Mucosa of descending colon (tissue), 3 donors: ENCODE measurements at regions not wholly inside any gene's neighbourhood (a gene's known extent, or its start where the extent isn't known, plus 50 kb on each side); places are given as distances from the start of the nearest gene placed in this dataset.

Source experiments
- ATAC-seq: fragments of 200-7000 bp; cut with Tn5 transposase; one replicate; pipeline ENCODE4 v1.9.1; 2020; ENCODE audit warnings: mild to moderate bottlenecking, moderate library complexity
- DNase-seq, 3 donors: peaks; one replicate each; pipeline ENCODE4 v3.0.0-alpha.2; 2020
- H3K36me3 ChIP-seq: fragments of 200-600 bp; one replicate; pipeline ENCODE4 v1.8.0; 2021; ENCODE audit warnings: low read depth, mild to moderate bottlenecking
- H3K4me1 ChIP-seq: fragments of 200-600 bp; one replicate; pipeline ENCODE4 v1.8.0; 2021; ENCODE audit warnings: low read depth, mild to moderate bottlenecking
- H3K4me3 ChIP-seq: fragments of 200-600 bp; one replicate; pipeline ENCODE4 v1.8.0; 2021; ENCODE audit warnings: mild to moderate bottlenecking
- H3K9me3 ChIP-seq: fragments of 200-600 bp; one replicate; pipeline ENCODE4 v1.8.0; 2021; ENCODE audit warnings: mild to moderate bottlenecking
- intact Hi-C, 2 donors: fragments of 100-400 bp; cut with DNase I in 1 of 2; cut with micrococcal nuclease in 1 of 2; formaldehyde crosslinking; loops; one replicate each; pipeline versions ENCODE4 v1.11.0 to v1.11.1; 2022; cut with DNase I, micrococcal nuclease
- TF ChIP-seq, protein P1 (sequence below): fragments of 200-600 bp; IDR thresholded peaks from one replicate; pipeline ENCODE4 v1.8.0; 2022; ENCODE audit warnings: antibody characterized with exemption, mild to moderate bottlenecking
- donor health status: DM: no; HTN: no; CAD: no; lungs with moderate emphysema.
- donor health status: DM: no; HTN: no; CAD: no.
- donor health status: DM: no; HTN: yes; CAD: no.

DNA sequence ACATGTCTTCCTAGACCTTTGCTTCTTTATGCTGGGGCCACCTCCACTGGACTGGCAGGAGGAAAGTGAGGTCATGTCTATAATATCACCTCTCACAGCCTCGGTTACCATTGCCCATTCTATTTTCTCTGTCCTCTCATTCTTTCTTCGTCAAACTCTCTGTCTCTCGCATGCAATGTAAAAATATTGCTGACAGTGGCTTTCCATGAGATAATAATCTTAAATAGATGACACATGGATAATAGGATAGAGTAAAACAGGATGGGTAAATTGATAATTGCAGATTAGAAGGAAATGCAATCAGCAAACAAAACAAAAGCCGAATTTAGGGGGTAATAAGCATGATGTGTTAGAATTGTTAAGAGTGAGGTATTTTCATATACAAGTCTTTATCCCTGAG is 215.7 kb upstream of the PARD3B start:
- TF ChIP-seq, protein P1, sequence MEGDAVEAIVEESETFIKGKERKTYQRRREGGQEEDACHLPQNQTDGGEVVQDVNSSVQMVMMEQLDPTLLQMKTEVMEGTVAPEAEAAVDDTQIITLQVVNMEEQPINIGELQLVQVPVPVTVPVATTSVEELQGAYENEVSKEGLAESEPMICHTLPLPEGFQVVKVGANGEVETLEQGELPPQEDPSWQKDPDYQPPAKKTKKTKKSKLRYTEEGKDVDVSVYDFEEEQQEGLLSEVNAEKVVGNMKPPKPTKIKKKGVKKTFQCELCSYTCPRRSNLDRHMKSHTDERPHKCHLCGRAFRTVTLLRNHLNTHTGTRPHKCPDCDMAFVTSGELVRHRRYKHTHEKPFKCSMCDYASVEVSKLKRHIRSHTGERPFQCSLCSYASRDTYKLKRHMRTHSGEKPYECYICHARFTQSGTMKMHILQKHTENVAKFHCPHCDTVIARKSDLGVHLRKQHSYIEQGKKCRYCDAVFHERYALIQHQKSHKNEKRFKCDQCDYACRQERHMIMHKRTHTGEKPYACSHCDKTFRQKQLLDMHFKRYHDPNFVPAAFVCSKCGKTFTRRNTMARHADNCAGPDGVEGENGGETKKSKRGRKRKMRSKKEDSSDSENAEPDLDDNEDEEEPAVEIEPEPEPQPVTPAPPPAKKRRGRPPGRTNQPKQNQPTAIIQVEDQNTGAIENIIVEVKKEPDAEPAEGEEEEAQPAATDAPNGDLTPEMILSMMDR: no peak

DNA sequence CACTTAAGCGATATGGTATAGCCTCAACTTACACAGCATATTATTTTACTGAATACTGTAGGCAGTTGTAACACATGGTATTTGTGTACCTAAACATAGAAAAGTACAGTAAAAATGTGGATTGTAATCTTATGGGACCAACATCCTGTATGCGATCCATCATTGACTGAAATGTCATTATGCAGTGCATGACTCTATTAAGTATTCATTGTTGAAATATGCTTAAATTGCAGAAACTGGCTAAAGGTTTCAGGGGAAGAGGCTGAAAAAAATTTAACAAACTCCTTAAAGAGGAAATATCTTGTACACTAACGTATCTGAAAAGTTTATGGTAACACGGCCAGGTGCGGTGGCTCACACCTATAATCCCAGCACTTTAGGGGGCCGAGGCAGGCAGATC is 214.1 kb upstream of the PARD3B start:
- intact Hi-C loops: no loop called here
- H3K4me1 ChIP-seq: no peaks in the 10 kb centered on the region
- TF ChIP-seq, protein P1: no peak
- H3K4me3 ChIP-seq: no peak overlapping the region
- no peak for ATAC-seq
- H3K9me3 ChIP-seq: no peaks in the 10 kb centered on the region
- no peak for DNase-seq
- no peaks in the 10 kb centered on the region for H3K36me3 ChIP-seq

More for the DNA sequence above, 215.7 kb upstream of the PARD3B start:
- Histone ChIP-seq H3K4me1 (no peaks in the 10 kb centered on the region), H3K36me3 (no peaks in the 10 kb centered on the region), H3K4me3 (no peak overlapping the region), H3K9me3 (no peaks in the 10 kb centered on the region)
- ATAC-seq (no peak), DNase-seq (no peak)
- intact Hi-C loops: loop anchor here (5.0 to 10.0 kb wide), 4 partner anchors 298 to 1348 kb away; no protein-coding TSS in a partner anchor

DNA sequence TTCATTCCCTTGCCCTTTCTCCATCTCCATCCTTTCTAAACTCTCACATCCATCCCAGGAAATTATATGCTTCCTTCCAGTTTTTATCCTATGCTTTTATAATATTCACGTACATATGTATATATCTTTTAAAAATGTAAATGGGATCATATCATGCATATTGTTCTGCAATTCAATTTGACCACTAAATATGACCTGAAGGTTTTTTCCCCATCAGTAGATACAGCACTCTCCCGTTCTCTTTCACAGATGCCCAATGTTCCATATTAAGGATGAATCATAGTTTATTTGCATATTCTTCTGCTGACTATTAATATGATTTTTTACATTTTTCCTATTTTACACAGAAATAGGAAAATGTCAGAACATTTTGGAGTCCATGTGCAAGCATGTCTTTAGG is 213.3 kb upstream of the PARD3B start:
- DNase-seq (no peak), ATAC-seq (no peak)
- H3K4me3 ChIP-seq: no peak overlapping the region
- H3K9me3 ChIP-seq: no peaks in the 10 kb centered on the region
- H3K4me1 ChIP-seq: no peaks in the 10 kb centered on the region
- no peaks in the 10 kb centered on the region for H3K36me3 ChIP-seq
- intact Hi-C loops: no loop called here
- TF ChIP-seq, protein P1: no peak

DNA sequence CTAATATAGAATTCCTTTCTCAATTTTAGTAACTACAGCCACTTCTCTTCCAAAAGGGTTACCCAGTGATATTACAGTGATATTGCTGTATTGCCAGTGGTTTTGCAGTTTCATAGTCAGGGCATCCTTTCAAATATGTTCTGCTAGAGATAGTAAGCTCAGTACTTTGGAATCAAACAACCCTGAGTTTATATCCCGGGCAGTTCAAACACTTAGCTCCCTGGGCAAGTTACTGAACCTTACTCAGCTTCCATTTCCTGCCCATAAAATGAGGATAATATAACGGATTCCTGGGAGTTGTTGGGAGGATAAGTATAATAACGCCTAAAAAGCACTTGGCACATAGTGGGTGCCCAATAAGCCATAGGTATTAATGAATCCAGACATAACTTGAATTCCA is 212.6 kb upstream of the PARD3B start:
- Histone ChIP-seq H3K4me1 (no peaks in the 10 kb centered on the region), H3K9me3 (no peaks in the 10 kb centered on the region), H3K36me3 (no peaks in the 10 kb centered on the region), H3K4me3 (no peak overlapping the region)
- ATAC-seq (peak; percentile 68), DNase-seq (peak in 1 of 3 donors; percentile 9)
- TF ChIP-seq, protein P1: no peak
- intact Hi-C loops: no loop called here

DNA sequence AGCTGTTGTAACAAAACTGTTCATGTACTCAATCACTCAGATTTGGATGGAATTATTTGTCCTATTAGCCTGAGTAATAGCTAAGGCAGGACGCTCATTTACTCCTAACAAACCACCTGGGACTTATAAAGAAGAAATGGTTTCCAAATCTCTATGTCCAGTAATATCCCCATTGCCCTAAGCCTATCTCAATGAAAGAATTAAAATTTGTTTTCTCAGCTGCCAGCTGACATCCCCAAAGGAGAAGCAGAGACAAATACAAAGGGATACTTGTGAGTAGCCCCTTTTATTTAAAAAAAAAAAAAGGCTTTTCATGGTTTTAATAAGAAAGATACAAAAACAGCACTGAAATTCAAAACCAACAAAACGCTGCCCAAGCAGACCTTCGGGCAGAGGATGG is 211.4 kb upstream of the PARD3B start:
- Histone ChIP-seq H3K4me3 (no peak overlapping the region), H3K4me1 (no peaks in the 10 kb centered on the region), H3K36me3 (no peaks in the 10 kb centered on the region), H3K9me3 (no peaks in the 10 kb centered on the region)
- ATAC-seq: no peak
- DNase-seq: no peak
- TF ChIP-seq, protein P1: no peak
- intact Hi-C loops: no loop called here

DNA sequence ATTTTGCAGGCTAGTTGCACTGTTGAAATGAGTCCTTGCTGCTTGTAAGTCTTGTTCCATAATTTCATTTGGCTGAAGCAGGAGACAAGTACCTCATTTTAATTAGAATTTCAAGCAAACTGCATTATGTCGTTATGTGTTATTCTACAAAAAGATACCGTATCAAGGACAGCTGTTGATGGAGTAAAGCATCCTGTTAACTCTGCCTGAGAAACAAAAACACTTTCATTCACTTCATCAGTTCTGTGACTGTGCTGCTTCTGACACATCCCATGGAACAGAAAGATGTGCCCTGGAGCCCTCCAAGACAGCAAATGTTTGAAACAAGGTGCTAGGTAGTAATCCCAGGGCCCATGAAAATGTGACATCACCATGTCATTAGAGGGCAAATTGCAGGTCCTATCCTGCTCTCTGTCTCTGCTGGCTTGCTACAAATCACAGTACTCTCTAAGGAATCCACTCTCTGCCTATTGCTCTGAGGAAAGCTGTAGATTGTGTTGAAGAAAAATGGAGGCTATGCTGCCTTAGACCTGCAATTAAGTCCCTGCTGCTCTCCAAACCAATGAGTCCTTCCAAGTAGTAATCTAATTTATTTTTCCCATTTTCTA is 209.7 kb upstream of the PARD3B start:
- H3K4me1 ChIP-seq: no peaks in the 10 kb centered on the region
- DNase-seq (no peak), ATAC-seq (no peak)
- TF ChIP-seq, protein P1: no peak
- H3K9me3 ChIP-seq: no peaks in the 10 kb centered on the region
- H3K4me3 ChIP-seq: no peak overlapping the region
- intact Hi-C loops: no loop called here
- no peaks in the 10 kb centered on the region for H3K36me3 ChIP-seq
